ENCODE measurements at regions not wholly inside any gene's neighbourhood (a gene's known extent, or its start where the extent isn't known, plus 50 kb on each side); places are given as distances from the start of the nearest gene placed in this dataset.

DNA sequence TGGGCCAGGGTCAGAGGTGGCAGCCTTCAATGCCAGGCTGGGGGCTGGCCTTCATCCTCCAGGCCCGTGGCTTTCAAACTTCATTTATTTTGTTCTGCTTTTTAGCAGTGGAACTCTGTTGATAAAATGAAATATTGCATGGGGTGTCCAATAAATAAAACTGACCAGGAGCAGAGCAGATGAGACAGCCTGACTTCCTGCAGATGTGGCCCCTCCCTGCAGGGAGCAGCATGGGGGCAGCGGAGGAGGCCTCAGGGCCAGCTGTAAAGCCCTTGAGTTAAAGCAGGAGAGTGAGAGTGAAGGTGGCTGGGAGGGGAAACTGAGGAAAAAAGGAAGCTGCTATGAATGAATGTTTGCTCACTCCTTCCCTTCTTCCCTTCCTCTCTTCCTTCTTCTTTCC, 120.3 kb downstream of the RPAP3 start:
- TF ChIP-seq, protein P1, sequence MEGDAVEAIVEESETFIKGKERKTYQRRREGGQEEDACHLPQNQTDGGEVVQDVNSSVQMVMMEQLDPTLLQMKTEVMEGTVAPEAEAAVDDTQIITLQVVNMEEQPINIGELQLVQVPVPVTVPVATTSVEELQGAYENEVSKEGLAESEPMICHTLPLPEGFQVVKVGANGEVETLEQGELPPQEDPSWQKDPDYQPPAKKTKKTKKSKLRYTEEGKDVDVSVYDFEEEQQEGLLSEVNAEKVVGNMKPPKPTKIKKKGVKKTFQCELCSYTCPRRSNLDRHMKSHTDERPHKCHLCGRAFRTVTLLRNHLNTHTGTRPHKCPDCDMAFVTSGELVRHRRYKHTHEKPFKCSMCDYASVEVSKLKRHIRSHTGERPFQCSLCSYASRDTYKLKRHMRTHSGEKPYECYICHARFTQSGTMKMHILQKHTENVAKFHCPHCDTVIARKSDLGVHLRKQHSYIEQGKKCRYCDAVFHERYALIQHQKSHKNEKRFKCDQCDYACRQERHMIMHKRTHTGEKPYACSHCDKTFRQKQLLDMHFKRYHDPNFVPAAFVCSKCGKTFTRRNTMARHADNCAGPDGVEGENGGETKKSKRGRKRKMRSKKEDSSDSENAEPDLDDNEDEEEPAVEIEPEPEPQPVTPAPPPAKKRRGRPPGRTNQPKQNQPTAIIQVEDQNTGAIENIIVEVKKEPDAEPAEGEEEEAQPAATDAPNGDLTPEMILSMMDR (IDR thresholded peaks at IDR 0.05): no peak
- Mint-ChIP-seq H3K27me3 (ENCODE audit: insufficient read depth) (peaks cover 9% of the 10 kb centered on the region), H3K4me3 (no peak overlapping the region), H3K27ac (no peak overlapping the region), H3K4me1 (ENCODE audit: low read depth) (peaks cover 7% of the 10 kb centered on the region), H3K9me3 (no peaks in the 10 kb centered on the region), H3K36me3 (ENCODE audit: low read depth) (no peaks in the 10 kb centered on the region)
- DNase-seq: no peak

DNA sequence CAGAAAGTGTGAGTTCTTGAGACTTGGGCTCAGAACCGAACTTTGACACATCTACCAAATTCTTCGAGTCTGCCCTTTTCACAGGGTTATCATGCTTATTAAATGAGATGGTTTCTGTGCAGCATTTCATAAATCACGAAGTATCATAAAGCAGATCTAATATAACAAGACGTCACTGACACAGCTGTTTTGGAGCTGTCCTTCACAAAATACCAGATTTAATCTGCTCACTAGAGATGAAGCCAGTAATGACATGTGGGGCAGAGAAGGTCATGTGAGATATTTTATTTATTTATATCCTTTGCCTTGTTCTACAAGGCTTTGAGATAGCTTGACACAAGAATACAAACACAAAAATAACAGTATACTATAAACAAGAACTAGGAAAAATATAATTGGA, 127.0 kb downstream of the RPAP3 start:
- Mint-ChIP-seq H3K4me3 (no peak overlapping the region), H3K27ac (no peak overlapping the region), H3K9me3 (no peaks in the 10 kb centered on the region)

DNA sequence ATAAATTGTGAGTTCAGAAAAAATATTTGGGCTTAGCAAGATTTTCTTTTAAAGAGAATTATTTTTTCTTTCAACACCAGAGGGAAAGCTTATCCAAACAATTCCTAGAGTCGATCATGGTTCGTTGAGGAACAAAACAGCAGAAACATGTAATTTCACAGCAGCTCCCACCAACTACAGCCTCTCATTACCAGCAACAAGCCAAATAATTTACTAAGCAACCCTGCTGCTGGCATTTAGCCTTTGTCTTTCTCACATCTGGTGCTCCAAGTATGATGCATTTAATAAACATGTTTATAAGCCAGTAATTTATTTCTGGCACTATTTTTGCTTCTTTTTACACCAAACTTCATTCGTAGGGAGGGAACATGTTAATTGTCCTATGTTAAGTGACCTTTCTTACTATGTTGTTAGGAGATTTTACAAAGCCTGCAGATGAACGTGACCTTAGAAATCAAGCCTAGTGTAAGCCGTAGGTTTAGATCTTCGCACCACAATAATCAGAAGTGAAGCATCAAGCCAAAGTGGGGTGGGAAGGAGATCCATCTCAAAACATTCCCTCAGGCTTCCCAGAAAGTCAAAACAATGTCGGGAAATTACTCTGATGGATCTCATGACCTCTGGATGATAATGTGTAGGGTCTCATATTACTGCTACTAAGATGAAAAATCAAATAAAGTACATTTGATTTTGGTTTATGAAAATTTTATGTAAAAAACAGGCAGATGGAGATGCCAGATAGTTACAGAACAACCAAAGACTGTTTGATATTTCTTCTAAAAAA, 128.4 kb downstream of the RPAP3 start:
- no peak for DNase-seq
- TF ChIP-seq, protein P1 (IDR thresholded peaks at IDR 0.05): no peak
- Mint-ChIP-seq H3K4me1 (ENCODE audit: low read depth) (no peaks in the 10 kb centered on the region), H3K9me3 (no peaks in the 10 kb centered on the region), H3K27me3 (ENCODE audit: insufficient read depth) (peaks cover 20% of the 10 kb centered on the region), H3K27ac (no peak overlapping the region), H3K36me3 (ENCODE audit: low read depth) (no peaks in the 10 kb centered on the region), H3K4me3 (no peak overlapping the region)

More for the DNA sequence above, 127.0 kb downstream of the RPAP3 start:
- TF ChIP-seq, protein P1 (IDR thresholded peaks at IDR 0.05): no peak
- Mint-ChIP-seq H3K36me3 (ENCODE audit: low read depth) (no peaks in the 10 kb centered on the region), H3K27me3 (ENCODE audit: insufficient read depth) (peaks cover 21% of the 10 kb centered on the region), H3K4me1 (ENCODE audit: low read depth) (no peaks in the 10 kb centered on the region)
- no peak for DNase-seq

DNA sequence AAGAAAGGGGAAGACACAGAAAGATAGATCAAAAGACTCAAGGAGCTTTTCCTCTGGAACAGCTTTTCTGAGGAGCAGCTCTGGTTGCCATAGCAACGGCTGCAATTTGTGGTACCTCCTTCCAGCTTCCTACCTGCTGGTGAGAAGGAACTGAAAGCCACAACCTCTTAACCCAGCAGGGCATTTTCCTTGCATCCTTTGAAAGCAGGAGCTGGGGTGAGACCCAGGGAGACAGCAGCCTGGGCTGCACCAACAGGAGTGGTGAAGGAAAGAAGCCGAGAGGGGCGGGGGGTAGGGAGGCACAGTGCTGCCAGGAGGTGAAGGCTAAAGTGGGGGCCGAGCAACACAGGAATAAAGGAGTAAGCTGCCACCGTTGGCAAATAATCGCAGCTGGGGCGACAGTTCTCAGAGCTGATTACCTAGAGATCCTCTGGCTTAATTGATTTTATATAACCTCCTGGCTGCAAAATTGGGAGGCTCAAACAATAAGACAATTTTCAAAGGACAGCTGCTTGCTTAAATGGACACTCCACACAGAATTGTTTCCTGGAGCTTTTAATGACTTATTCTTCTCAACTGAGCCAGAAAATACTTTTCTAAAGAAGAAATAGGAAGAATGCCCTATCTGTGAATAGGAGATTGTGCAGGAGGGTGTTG, 129.4 kb downstream of the RPAP3 start:
- TF ChIP-seq, protein P1 (IDR thresholded peaks at IDR 0.05): no peak
- Mint-ChIP-seq H3K27me3 (ENCODE audit: insufficient read depth) (peaks cover 20% of the 10 kb centered on the region), H3K27ac (no peak overlapping the region), H3K4me1 (ENCODE audit: low read depth) (no peaks in the 10 kb centered on the region), H3K9me3 (no peaks in the 10 kb centered on the region), H3K36me3 (ENCODE audit: low read depth) (no peaks in the 10 kb centered on the region), H3K4me3 (no peak overlapping the region)
- no peak for DNase-seq

DNA sequence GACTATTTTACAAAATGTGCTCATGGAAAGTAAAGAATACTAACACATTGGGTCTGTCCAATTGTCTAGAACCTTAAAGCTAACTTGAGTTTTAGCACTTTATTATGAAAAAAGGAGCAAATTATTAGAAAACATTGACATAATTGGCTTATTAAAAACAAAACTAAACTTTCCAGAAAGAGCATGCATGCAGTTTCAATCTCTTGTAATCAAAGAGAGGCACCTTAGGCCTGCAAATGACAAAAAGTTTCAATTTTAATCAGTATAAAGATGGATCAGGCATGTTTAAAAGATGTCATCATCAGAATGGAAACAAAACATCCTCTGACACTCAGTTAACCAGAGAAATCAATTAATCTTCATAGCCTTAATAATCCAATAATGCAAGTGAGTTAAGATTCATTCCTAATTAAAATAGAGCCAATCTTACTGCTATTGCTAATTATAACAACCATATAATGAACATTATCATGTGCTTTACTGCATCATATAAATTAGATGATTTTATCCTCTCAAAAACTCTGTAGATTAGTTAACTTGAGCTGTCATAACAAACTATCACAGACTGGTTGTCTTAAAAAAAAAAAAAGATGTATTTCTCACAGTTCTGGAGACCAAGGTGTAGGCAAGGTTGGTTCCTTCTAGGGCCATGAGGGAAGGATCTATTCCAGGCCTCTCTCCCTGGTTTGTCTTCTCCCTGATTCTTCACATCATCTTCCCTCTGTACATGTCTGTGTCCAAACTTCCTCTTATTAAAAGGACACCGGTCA, 131.4 kb downstream of the RPAP3 start:
- H3K36me3 Mint-ChIP-seq (ENCODE audit: low read depth): no peaks in the 10 kb centered on the region
- DNase-seq: no peak
- no peak overlapping the region for H3K4me3 Mint-ChIP-seq
- H3K27ac Mint-ChIP-seq: no peak overlapping the region
- no peaks in the 10 kb centered on the region for H3K4me1 Mint-ChIP-seq (ENCODE audit: low read depth)
- H3K27me3 Mint-ChIP-seq (ENCODE audit: insufficient read depth): peaks cover 22% of the 10 kb centered on the region
- no peaks in the 10 kb centered on the region for H3K9me3 Mint-ChIP-seq
- TF ChIP-seq, protein P1 (IDR thresholded peaks at IDR 0.05): no peak
